NCI-H748 (cell line): ENCODE measurements at regions not wholly inside any gene's neighbourhood (a gene's known extent, or its start where the extent isn't known, plus 50 kb on each side); places are given as distances from the start of the nearest gene placed in this dataset.

ENCODE experiments used
- DNase-seq: peaks from one replicate; lab custom pipeline; 2025; ENCODE audit not compliant: unreplicated experiment; lab: John Stamatoyannopoulos, UW

- DNase-seq = no peak
Observed at GRCh38 chr5:38101897-38102296, 156.5 kb upstream of the EGFLAM start.

- DNase-seq = no peak
Observed at GRCh38 chr5:38099205-38100168, 158.9 kb upstream of the EGFLAM start.

- no peak for DNase-seq
Observed at GRCh38 chr5:38094889-38095288, 163.5 kb upstream of the EGFLAM start.

- DNase-seq = no peak
Observed at GRCh38 chr5:38093855-38094254, 164.5 kb upstream of the EGFLAM start.

- no peak for DNase-seq
Observed at GRCh38 chr5:38086777-38087176, 171.6 kb upstream of the EGFLAM start.

GRCh38 chr5:38079620-38080402, 178.5 kb upstream of the EGFLAM start:
- DNase-seq = no peak

GRCh38 chr5:38078161-38078560, 180.2 kb upstream of the EGFLAM start:
- no peak for DNase-seq

- DNase-seq = no peak
Observed at GRCh38 chr5:38077652-38078051, 180.7 kb upstream of the EGFLAM start.

GRCh38 chr5:38071831-38072694, 186.3 kb upstream of the EGFLAM start:
- DNase-seq = no peak

- DNase-seq = no peak
Observed at GRCh38 chr5:38070304-38070950, 187.9 kb upstream of the EGFLAM start.

GRCh38 chr5:38069360-38069759, 189.0 kb upstream of the EGFLAM start:
- no peak for DNase-seq

GRCh38 chr5:38060354-38060753, 198.0 kb upstream of the EGFLAM start:
- DNase-seq = no peak

GRCh38 chr5:38059876-38060275, 198.5 kb upstream of the EGFLAM start:
- DNase-seq = no peak

- DNase-seq = no peak
Observed at GRCh38 chr5:38051711-38052511, 206.4 kb upstream of the EGFLAM start.

GRCh38 chr5:38048400-38048799, 208.6 kb upstream of the GDNF start:
- no peak for DNase-seq

GRCh38 chr5:38046103-38046502, 206.3 kb upstream of the GDNF start:
- no peak for DNase-seq

- DNase-seq = no peak
Observed at GRCh38 chr5:38045446-38045845, 205.6 kb upstream of the GDNF start.

GRCh38 chr5:38039826-38040225, 200.0 kb upstream of the GDNF start:
- no peak for DNase-seq

GRCh38 chr5:38039091-38039490, 199.2 kb upstream of the GDNF start:
- DNase-seq = no peak

GRCh38 chr5:38036765-38037164, 196.9 kb upstream of the GDNF start:
- DNase-seq = no peak
